Esophagus squamous epithelium (tissue), 4 donors: ENCODE measurements at regions not wholly inside any gene's neighbourhood (a gene's known extent, or its start where the extent isn't known, plus 50 kb on each side); places are given as distances from the start of the nearest gene placed in this dataset.

Source experiments
- CTCF ChIP-seq, 6 experiments: fragments of 450-650 bp in 4 of 6; fragments of 200-600 bp in 2 of 6; sonication (generic) in 2 of 6; IDR thresholded peaks; one replicate each; pipeline ENCODE4 v1.5.1; 2016 to 2019; ENCODE audit warnings: antibody characterized with exemption in 6 of 6, mild to moderate bottlenecking in 4 of 6, moderate library complexity in 4 of 6
- POLR2A ChIP-seq, 4 donors: fragments of 450-650 bp; IDR thresholded peaks; one replicate each; pipeline ENCODE4 v1.6.1; 2017; ENCODE audit warnings: antibody characterized with exemption in 4 of 4, mild to moderate bottlenecking in 4 of 4, moderate library complexity in 3 of 4

- TF ChIP-seq CTCF (IDR thresholded peaks at IDR 0.05): no peak
- TF ChIP-seq POLR2A (IDR thresholded peaks at IDR 0.05): no peak
Measured at GRCh38 chr6:119517428-119517827, 167.9 kb upstream of the MAN1A1 start.
